ENCODE measurements at regions not wholly inside any gene's neighbourhood (a gene's known extent, or its start where the extent isn't known, plus 50 kb on each side); places are given as distances from the start of the nearest gene placed in this dataset.

DNA sequence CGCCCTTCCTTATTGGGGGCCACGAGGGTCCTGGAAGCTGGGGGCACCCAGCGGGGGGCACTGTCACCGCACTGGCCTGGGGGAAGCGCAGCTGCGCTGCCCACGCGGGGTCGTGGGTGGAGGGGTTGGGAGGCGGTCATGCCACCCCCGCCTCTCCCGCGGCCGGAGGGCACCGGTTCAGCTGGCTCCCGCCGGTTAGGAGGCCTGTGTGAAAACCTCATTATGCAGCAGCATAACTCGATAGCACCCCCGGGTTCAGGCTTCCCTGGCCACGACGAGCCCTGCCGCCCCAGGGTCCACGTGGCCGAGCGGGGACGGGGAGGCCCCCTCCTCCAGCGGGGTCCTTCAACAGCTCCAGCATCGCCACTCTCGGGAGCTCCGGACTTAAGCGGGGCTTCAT is 91.2 kb upstream of the ERCC6L2 start:
- TF ChIP-seq CTCF (IDR thresholded peaks at IDR 0.05) = no peak
- TF ChIP-seq POLR2A (IDR thresholded peaks at IDR 0.05) = no peak
